Non-pigmented ciliary epithelial cell (primary cell): ENCODE measurements at regions not wholly inside any gene's neighbourhood (a gene's known extent, or its start where the extent isn't known, plus 50 kb on each side); places are given as distances from the start of the nearest gene placed in this dataset.
"Not testable (repeated sequence)": the region's sequence is repeated elsewhere in the genome, so short reads cannot be mapped to it uniquely, and the experiment has no call there.

ENCODE experiments used
- DNase-seq: peaks from one replicate; pipeline ENCODE4 v3.0.0-alpha.2; 2010; ENCODE audit warnings: low read depth

DNA sequence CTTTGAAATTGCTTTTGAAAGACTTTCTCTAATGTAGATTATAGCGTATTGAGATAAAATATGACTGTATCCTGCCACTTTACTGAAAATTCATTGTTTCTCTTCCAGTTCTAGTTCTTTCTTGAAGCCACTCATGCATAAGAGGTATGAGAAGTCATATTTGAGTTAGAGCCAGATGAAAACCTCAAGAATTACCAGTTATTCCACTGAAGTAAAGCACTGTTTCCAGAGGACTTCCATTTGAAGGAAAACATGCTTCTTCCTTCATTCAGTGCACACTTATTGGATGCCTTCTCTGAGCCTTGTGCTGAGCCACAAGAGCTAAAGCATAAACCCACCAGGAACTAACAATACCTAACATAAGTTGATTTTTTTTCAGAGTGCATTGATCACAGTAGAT is 513.4 kb downstream of the ZNF385D start:
- DNase-seq, result no peak

GRCh38 chr3:21235491-21235890 is 515.5 kb downstream of the ZNF385D start:
- no peak for DNase-seq

- no peak for DNase-seq
Observed at GRCh38 chr3:21234933-21235332, 516.1 kb downstream of the ZNF385D start.

DNA sequence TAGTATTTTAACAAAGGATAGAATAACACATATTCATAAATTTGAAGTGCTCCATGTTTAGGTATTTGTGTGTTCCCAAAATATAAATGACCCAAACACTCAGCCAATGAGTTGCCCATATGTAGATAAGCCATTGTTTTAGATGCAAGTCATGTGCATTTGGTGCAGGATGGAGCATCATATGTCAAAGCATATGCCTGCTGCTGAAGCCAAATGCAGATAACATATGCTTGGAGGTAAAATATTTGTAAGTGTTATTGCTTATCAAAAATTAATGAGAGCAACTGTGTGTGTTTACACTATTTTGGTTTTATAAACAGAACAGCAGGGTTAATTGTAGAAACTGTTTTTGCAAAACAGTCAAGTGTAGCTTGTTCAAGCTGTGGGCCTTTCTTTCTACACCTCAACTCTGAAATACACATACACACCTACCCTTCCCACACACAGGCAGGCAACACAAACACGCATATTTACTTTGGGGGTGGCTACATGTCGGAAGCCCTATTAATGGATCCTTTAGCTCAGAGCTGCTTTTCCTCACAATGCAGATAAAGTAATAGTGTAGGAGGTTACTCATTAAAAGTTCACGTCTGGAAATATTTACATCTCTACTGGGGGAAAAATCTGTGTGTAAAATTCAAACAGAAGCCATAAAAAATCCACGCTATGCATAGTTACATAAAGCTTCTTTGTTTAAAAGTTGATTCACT is 521.4 kb downstream of the ZNF385D start:
- DNase-seq, result no peak

DNA sequence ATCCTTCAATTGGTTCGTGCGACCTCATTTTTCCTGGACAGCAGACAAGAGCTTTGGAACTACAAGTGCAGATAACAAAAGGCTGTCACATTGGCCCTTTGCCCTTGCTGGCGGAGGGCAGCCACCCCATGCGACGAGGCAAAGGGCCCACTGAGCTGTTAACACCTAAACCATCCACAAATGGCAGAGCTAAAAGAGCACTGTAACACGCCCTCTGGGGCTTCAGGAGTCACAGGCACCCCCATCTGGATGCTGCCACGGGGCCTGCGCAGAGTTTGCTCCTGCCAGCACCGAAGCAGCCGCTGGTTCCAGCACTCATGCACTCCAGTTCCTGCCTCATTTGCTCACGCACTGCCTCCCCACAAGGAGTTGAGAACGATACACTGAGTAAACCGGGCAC is 524.9 kb downstream of the ZNF385D start:
- DNase-seq, result no peak

- DNase-seq, result no peak
Observed at GRCh38 chr3:21220944-21221343, 530.1 kb downstream of the ZNF385D start.

GRCh38 chr3:21216598-21216997 is 534.4 kb downstream of the ZNF385D start:
- no peak for DNase-seq

DNA sequence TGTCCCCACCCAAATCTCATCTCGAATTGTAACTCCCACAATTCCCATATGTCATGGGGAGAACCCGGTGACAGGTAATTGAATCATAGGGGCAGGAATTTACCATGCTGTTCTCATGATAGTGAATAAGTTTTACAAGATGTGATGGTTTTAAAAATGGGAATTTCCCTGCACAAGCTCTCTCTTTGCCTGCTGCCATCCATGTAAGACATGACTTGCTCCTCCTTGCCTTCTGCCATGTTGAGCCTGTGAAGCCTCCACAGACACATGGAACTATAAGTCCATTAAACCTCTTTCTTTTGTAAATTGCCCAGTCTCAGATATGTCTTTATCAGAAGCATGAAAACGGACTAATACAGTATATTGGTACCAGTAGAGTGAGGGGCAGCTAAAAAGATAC is 546.9 kb downstream of the ZNF385D start:
- DNase-seq, result not testable (repeated sequence)

GRCh38 chr3:21195203-21195602 is 555.8 kb downstream of the ZNF385D start:
- DNase-seq, result no peak

GRCh38 chr3:21194036-21194435 is 557.0 kb downstream of the ZNF385D start:
- not testable (repeated sequence) for DNase-seq

- DNase-seq, result no peak
Observed at GRCh38 chr3:21188459-21188858, 562.6 kb downstream of the ZNF385D start.

DNA sequence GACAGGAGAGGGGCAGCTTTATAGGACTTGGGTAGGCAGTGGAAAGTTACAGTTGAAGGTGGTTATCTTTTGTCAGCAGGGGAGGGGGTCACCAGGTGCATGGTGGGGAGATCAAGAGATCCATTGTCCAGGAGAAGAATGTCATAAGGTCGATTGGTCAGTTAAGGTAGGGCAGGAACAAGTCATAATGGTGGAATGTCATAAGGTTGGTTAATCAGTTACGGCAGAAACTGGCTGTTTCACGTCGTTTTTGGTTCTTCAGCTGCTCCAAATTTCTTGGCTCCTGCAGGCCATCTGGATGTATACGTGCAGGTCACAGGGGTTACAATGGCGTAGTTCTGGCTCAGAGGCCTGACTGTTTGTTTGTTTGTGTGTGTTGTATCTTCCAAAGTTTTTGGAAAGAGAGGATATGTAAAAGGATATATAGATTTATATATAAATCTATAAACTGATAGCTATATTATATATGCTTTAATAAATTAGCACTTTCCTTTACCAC is 565.1 kb downstream of the ZNF385D start:
- no peak for DNase-seq

- DNase-seq, result no peak
Observed at GRCh38 chr3:21174461-21174860, 576.5 kb downstream of the ZNF385D start.

- DNase-seq, result no peak
Observed at GRCh38 chr3:21170964-21171363, 580.0 kb downstream of the ZNF385D start.

DNA sequence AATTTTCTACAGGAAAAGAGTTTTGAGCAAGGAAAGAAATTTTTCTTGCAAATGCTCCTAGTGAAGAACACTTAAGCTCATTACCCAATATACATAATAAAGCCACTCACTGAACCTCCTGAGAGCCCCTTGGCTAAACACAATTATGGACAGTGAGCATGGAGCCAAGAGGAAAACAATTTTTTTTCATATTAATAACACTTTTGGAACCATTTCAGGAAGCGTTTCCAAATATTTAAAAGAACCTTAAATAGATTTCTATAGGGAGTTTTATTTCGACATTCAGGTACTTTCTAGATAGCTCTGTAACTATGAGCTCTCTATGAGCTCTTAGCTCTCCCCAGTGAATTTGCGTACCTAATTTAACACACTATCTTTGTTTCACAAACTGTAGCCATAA is 581.1 kb downstream of the ZNF385D start:
- no peak for DNase-seq

- DNase-seq, result no peak
Observed at GRCh38 chr3:21168471-21168870, 582.5 kb downstream of the ZNF385D start.

DNA sequence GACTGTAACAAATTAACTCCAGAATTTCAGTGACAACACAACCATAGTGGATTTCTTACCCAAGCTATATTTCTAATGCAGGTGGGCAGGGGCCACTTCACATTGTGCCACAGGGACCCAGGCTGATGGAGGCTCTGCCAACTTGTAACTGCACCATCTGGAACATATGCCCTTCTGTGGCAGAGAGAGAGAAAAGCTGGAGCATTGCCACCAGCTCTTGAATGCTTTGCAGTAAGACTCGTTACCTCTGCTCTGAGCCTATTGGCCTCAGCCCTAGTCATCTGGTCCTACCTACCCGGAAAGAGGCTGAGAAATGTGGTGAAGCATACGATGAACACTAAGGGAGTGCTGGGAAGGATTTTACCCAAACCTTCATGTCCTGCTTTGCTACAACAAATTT is 587.1 kb downstream of the ZNF385D start:
- DNase-seq, result no peak

DNA sequence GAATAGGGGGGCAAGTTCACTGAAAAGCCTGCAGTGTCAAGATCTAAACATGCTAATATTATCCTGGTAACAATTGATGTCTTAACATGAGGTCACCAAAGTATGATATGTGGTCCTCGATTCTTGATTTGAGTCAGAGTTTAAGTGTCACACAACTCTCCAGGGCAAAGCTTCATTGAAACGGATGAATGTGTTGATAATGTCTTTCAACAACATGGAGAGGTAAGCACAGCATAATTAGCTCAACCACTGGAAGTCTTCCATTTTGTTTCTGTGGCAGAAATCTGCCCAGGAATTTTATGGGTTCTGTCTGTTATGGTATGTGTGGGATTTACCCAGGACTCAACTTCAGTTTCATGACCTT is 591.5 kb downstream of the ZNF385D start:
- DNase-seq, result no peak

DNA sequence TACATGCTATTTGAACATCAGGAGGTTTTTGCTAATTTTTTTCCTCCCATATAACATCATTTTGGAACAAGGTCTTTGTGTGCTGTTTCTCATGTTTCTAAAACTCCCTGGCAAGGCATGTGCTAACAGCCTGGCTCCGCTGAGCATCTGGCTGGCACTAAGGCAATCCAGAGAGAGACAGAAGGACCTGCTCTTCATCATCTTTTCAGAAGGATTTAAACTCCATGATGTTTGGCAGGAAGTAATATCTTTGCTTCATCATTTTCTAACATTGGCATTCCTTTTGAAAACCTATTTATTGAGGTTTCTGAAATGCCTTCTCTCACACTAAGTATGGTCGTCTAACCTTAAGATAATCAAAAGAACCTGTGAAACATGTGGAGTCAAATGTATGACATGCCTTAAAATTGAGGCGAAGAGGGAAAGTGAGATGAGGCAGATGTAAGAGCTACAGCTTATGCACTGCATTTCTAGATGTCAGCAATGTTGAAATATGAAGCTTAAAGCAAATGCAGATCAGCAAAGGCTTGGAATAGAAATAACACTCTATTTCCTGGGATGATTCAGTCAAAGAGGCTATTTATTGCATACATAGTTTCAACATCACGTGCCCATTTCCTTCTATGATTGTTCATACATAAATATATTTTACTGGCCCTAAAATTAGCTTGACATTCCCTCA is 592.0 kb downstream of the ZNF385D start:
- DNase-seq, result no peak

GRCh38 chr3:21154911-21155310 is 596.1 kb downstream of the ZNF385D start:
- no peak for DNase-seq

GRCh38 chr3:21152555-21152954 is 598.5 kb downstream of the ZNF385D start:
- no peak for DNase-seq

DNA sequence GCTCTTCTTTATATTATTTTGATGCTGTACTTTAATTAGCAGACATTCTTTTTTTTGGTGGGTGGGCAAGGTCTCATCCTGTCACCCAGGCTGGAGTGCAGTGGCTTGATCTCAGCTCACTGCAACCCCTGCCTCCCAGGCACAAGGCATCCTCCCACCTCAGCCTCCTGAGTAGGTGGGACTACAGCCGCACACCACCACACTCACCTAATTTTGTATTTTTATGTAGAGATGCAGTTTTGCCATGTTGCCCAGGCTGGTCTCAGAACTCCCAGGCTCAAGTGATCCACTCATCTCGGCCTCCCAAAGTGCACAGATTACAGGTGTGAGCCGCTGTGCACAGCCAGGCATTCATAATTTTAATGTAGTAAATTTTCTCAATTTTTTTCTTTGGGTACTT is 608.1 kb downstream of the ZNF385D start:
- no peak for DNase-seq

DNA sequence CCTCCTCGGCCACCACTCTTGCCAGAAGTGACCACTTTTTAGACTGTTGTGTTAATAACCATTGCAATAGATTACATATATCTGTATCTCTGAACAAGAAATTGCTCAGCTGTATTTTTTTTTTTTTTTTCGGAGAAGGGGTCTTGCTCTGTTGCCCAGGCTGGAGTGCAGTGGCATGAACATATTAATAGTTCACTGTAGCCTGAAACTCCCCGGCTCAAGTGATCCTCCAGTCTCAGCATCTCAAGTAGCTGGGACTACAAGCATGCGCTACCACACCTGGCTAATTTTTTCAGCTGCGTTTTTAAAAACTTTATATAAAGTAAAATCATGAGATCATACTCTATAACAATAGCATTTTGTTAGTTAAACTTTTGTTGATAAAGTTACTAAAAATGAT is 609.0 kb downstream of the ZNF385D start:
- no peak for DNase-seq

GRCh38 chr3:21140785-21141184 is 610.2 kb downstream of the ZNF385D start:
- DNase-seq, result no peak
